ENCODE measurements at regions not wholly inside any gene's neighbourhood (a gene's known extent, or its start where the extent isn't known, plus 50 kb on each side); places are given as distances from the start of the nearest gene placed in this dataset.

DNA sequence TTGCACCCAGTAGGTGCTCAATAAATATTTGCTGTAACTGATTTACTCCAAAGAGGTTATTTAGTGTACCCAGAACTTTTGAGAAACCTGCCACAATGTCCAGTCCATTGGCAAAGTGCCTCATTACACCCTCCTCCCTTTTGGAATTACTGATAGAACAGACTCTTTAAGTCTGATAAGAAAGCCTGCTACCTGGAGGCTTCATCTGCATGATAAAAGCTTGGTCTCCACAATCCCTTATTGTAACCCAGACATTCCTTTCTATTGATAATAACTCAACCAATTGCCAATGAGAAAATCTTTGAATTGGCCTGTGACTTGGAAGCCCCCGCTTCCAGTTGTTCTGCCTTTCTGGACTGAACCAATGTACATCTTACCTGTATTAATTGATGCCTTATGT lies 127.0 kb upstream of the FOXN2 start:
- ATAC-seq (ENCODE audit: low FRiP score in 2 of 2), result no peak
- 90 to 100% methylated on average over 1 of the region's 1 CpG for WGBS, 2 donors
- Histone ChIP-seq H3K4me3 (no peak overlapping the region), H3K9me3 (no peaks in the 10 kb centered on the region), H3K27me3 (no peaks in the 10 kb centered on the region), H3K27ac (no peak overlapping the region), H3K4me1 (no peaks in the 10 kb centered on the region), H3K36me3 (no peaks in the 10 kb centered on the region)
- TF ChIP-seq EP300 (IDR thresholded peaks at IDR 0.05), result no peak
- no peak for TF ChIP-seq CTCF (IDR thresholded peaks at IDR 0.05)
- TF ChIP-seq POLR2AphosphoS5 (IDR thresholded peaks at IDR 0.05), result no peak
- no peak for TF ChIP-seq POLR2A (IDR thresholded peaks at IDR 0.05)
- DNase-seq, result no peak

GRCh38 chr2:48189552-48190228 lies 124.8 kb upstream of the FOXN2 start:
- peak overlapping the region in 1 of 4 donors; percentile 13 for H3K27ac ChIP-seq
- 76 to 80% methylated on average over 4 of the region's 4 CpGs for WGBS, 2 donors
- no peaks in the 10 kb centered on the region for H3K36me3 ChIP-seq
- H3K4me1 ChIP-seq, result no peaks in the 10 kb centered on the region
- DNase-seq (peak in 1 of 2 donors; percentile 72), ATAC-seq (ENCODE audit: low FRiP score in 2 of 2) (peak in 1 of 2 donors; percentile 85)
- no peak overlapping the region for H3K4me3 ChIP-seq
- H3K9me3 ChIP-seq, result no peaks in the 10 kb centered on the region
- peak in 2 of 4 donors; percentile 19 to 28 for TF ChIP-seq EP300 (IDR thresholded peaks at IDR 0.05)
- no peak for TF ChIP-seq POLR2AphosphoS5 (IDR thresholded peaks at IDR 0.05)
- no peaks in the 10 kb centered on the region for H3K27me3 ChIP-seq

- peak overlapping the region in 1 of 4 donors; percentile 13 for H3K27ac ChIP-seq
- WGBS, 2 donors, result 91 to 99% methylated on average over 2 of the region's 2 CpGs
- no peaks in the 10 kb centered on the region for H3K4me1 ChIP-seq
- ATAC-seq (ENCODE audit: low FRiP score in 2 of 2) (peak in 1 of 2 donors; percentile 16), DNase-seq (no peak)
- H3K9me3 ChIP-seq, result no peaks in the 10 kb centered on the region
- H3K4me3 ChIP-seq, result no peak overlapping the region
- no peaks in the 10 kb centered on the region for H3K27me3 ChIP-seq
- TF ChIP-seq EP300 (IDR thresholded peaks at IDR 0.05), result no peak
- TF ChIP-seq CTCF (IDR thresholded peaks at IDR 0.05), result no peak
- no peak for TF ChIP-seq POLR2A (IDR thresholded peaks at IDR 0.05)
- no peak for TF ChIP-seq POLR2AphosphoS5 (IDR thresholded peaks at IDR 0.05)
- H3K36me3 ChIP-seq, result no peaks in the 10 kb centered on the region
These were observed 124.3 kb upstream of the FOXN2 start for GRCh38 chr2:48190230-48190629.

- no peak for ATAC-seq (ENCODE audit: low FRiP score in 2 of 2)
- H3K27me3 ChIP-seq, result no peaks in the 10 kb centered on the region
- 63 to 84% methylated on average over 1 of the region's 1 CpG for WGBS, 2 donors
- H3K27ac ChIP-seq, result no peak overlapping the region
- no peaks in the 10 kb centered on the region for H3K36me3 ChIP-seq
- H3K4me1 ChIP-seq, result peaks cover 0 to 3% (median 0%) of the 10 kb centered on the region in 4 donors
- no peak overlapping the region for H3K4me3 ChIP-seq
- no peak for DNase-seq
- TF ChIP-seq CTCF (IDR thresholded peaks at IDR 0.05), result no peak
- TF ChIP-seq POLR2AphosphoS5 (IDR thresholded peaks at IDR 0.05), result no peak
- TF ChIP-seq EP300 (IDR thresholded peaks at IDR 0.05), result no peak
- TF ChIP-seq POLR2A (IDR thresholded peaks at IDR 0.05), result no peak
- no peaks in the 10 kb centered on the region for H3K9me3 ChIP-seq
These were observed 119.8 kb upstream of the FOXN2 start for GRCh38 chr2:48194641-48195040.

GRCh38 chr2:48195169-48195568 lies 119.3 kb upstream of the FOXN2 start:
- TF ChIP-seq POLR2A (IDR thresholded peaks at IDR 0.05) (no peak), POLR2AphosphoS5 (IDR thresholded peaks at IDR 0.05) (no peak), CTCF (IDR thresholded peaks at IDR 0.05) (no peak), EP300 (IDR thresholded peaks at IDR 0.05) (no peak)
- H3K27me3 ChIP-seq, result no peaks in the 10 kb centered on the region
- no peak overlapping the region for H3K4me3 ChIP-seq
- DNase-seq (no peak), ATAC-seq (ENCODE audit: low FRiP score in 2 of 2) (no peak)
- H3K36me3 ChIP-seq, result no peaks in the 10 kb centered on the region
- WGBS, 2 donors, result 88 to 91% methylated on average over 3 of the region's 3 CpGs
- peaks cover 0 to 3% (median 0%) of the 10 kb centered on the region in 4 donors for H3K4me1 ChIP-seq
- no peaks in the 10 kb centered on the region for H3K9me3 ChIP-seq
- H3K27ac ChIP-seq, result no peak overlapping the region
